Astrocyte (in vitro differentiated cells and primary cell): ENCODE measurements at regions not wholly inside any gene's neighbourhood (a gene's known extent, or its start where the extent isn't known, plus 50 kb on each side); places are given as distances from the start of the nearest gene placed in this dataset.

Experiments
- CTCF ChIP-seq: IDR thresholded peaks from 2 replicates; pipeline ENCODE4 v1.5.1; 2011; ENCODE audit warnings: low read depth, mild to moderate bottlenecking, inconsistent platforms, low read length, moderate library complexity; ENCODE audit not compliant: insufficient read depth
- EZH2 ChIP-seq: IDR thresholded peaks from 2 replicates; pipeline ENCODE4 v1.6.1; 2012; ENCODE audit warnings: mild to moderate bottlenecking, low read length, inconsistent platforms; ENCODE audit not compliant: insufficient read depth

- TF ChIP-seq CTCF (no peak), EZH2 (no peak)
These were observed 83.1 kb upstream of the TEX13D start for GRCh38 chrX:124249345-124249744.
